DMS114 treated with DMSO at 0.1 percent for 48 hours (cell line): ENCODE measurements at regions not wholly inside any gene's neighbourhood (a gene's known extent, or its start where the extent isn't known, plus 50 kb on each side); places are given as distances from the start of the nearest gene placed in this dataset.
"Not testable (repeated sequence)": the region's sequence is repeated elsewhere in the genome, so short reads cannot be mapped to it uniquely, and the experiment has no call there.

Experiments used
- DNase-seq: peaks from one replicate; lab custom pipeline; 2025; ENCODE audit not compliant: unreplicated experiment; lab: John Stamatoyannopoulos, UW

- DNase-seq = no peak
These were observed 105.1 kb downstream of the OXSM start for GRCh38 chr3:25895031-25895430.

GRCh38 chr3:25895443-25895842 is 105.6 kb downstream of the OXSM start:
- DNase-seq = no peak

- no peak for DNase-seq
These were observed 107.1 kb downstream of the OXSM start for GRCh38 chr3:25897019-25897418.

- no peak for DNase-seq
These were observed 109.6 kb downstream of the OXSM start for GRCh38 chr3:25899352-25900101.

GRCh38 chr3:25900161-25900560 is 110.3 kb downstream of the OXSM start:
- no peak for DNase-seq

- no peak for DNase-seq
These were observed 111.9 kb downstream of the OXSM start for GRCh38 chr3:25901796-25902195.

GRCh38 chr3:25902586-25902985 is 112.7 kb downstream of the OXSM start:
- no peak for DNase-seq

- DNase-seq = no peak
These were observed 113.7 kb downstream of the OXSM start for GRCh38 chr3:25903371-25904129.

GRCh38 chr3:25904206-25904605 is 114.3 kb downstream of the OXSM start:
- no peak for DNase-seq

- DNase-seq = no peak
These were observed 116.4 kb downstream of the OXSM start for GRCh38 chr3:25906132-25906906.

- no peak for DNase-seq
These were observed 117.2 kb downstream of the OXSM start for GRCh38 chr3:25907081-25907480.

- DNase-seq = no peak
These were observed 120.2 kb downstream of the OXSM start for GRCh38 chr3:25910105-25910504.

GRCh38 chr3:25910997-25911396 is 121.1 kb downstream of the OXSM start:
- DNase-seq = no peak

GRCh38 chr3:25911525-25912295 is 121.8 kb downstream of the OXSM start:
- DNase-seq = no peak

GRCh38 chr3:25913179-25913578 is 123.3 kb downstream of the OXSM start:
- no peak for DNase-seq

- DNase-seq = no peak
These were observed 125.8 kb downstream of the OXSM start for GRCh38 chr3:25915673-25916072.

GRCh38 chr3:25916321-25916720 is 126.4 kb downstream of the OXSM start:
- DNase-seq = no peak

GRCh38 chr3:25931967-25932366 is 142.1 kb downstream of the OXSM start:
- DNase-seq = not testable (repeated sequence)

- DNase-seq = no peak
These were observed 148.9 kb downstream of the OXSM start for GRCh38 chr3:25938566-25939325.

- no peak for DNase-seq
These were observed 151.0 kb downstream of the OXSM start for GRCh38 chr3:25940935-25941334.
